Pulmonary artery endothelial cell (primary cell): ENCODE measurements at regions not wholly inside any gene's neighbourhood (a gene's known extent, or its start where the extent isn't known, plus 50 kb on each side); places are given as distances from the start of the nearest gene placed in this dataset.

Experiments
- DNase-seq: peaks from one replicate; pipeline ENCODE4 v3.0.0-alpha.2; 2011; ENCODE audit warnings: low read depth, low spot score

DNA sequence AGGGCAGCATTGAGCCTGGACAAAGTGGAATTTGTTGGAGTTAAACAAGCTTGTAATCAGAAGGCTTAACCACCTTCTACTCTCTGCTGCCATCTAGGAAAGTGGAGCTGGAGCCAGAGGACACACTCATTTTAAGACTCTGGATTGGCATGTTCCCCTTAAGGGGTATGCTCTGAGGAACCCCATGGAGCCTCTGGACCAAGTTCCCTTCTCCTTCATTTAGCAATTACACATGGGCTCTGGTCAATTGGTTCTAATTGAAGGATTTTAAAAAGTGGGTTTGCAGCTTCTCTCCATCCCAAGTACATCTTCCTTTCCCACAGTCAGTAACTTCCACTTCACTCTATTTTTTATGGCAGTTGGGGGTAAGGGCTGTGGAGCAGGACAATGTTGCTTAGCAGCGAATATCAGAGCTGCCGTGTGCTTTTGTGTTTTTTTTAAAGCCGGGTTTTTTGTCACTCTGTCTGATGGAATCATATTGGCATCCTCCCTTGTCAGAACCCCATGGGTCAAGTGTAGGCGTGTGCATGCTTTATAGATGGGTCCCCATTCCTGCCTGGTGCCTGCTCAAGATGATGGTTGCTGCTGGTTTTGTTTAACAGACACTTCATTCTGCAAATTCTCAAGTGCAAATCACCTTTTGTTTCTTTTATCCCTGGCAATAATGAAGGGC, 330.7 kb upstream of the ADAMTSL1 start:
- DNase-seq = no peak

DNA sequence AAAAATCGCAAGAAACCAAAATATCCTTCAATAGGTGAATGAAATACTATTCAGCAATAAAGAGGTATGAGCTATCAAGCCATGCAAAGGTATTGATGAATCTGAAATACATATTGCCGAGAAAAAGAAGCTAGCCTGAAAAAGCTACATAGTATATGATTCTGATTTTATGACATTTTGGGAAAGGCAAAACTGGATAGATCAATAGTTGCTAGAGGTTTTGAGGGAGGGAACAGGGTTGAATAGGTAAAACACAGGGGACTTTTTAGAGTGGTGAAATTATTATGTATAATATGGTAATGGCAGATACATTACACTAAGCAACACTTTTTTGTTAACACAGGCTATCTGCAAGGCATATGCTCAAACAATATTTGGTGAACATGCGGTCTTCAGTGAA, 327.6 kb upstream of the ADAMTSL1 start:
- DNase-seq = no peak

DNA sequence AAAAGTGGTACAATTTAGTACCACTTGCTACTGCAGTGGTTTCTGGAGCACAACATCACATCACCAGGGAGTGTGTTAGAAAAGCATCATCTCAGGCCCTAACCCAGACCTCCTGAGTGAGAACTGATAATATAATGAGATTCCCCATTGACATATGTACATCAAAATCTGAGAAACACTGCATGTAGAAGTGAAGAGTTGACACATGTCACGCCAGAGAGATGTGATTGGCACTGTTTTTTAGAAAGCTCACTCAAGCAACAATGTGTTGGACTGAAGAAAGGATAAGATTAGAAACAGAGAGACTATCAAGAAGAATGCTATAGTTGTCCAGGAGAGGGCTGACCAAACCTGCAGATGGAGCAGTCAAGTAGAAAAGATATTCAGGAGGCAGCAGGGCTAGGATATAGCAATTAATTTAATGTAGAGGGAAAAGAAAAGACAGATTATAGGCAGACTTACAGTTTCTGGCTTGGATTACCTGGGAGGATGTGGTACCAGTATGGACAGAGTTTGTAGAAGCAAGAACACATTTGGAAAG, 324.4 kb upstream of the ADAMTSL1 start:
- no peak for DNase-seq

DNA sequence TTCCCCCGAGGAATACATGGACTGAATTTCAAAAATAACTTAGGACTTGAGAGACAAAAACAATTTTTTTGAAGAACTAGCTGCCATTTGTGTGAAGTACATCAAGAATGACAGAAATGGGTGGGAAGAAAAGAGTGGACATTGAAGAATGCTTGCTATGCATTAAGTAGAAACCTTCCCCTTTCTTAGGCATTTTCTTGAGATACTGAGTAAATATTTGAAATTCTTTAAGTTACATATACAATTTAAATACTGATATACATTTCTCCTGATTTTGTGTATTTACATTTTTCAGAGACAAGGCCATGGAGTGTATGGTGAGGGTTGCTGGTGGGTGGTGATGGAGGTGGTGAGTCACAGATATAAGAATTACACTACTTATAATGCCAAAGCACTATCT, 319.3 kb upstream of the ADAMTSL1 start:
- DNase-seq = no peak

- no peak for DNase-seq
Observed at GRCh38 chr9:18159254-18159653, 314.7 kb upstream of the ADAMTSL1 start.

GRCh38 chr9:18163146-18163545, 310.8 kb upstream of the ADAMTSL1 start:
- DNase-seq = no peak

- no peak for DNase-seq
Observed at GRCh38 chr9:18167733-18168132, 306.2 kb upstream of the ADAMTSL1 start.

DNA sequence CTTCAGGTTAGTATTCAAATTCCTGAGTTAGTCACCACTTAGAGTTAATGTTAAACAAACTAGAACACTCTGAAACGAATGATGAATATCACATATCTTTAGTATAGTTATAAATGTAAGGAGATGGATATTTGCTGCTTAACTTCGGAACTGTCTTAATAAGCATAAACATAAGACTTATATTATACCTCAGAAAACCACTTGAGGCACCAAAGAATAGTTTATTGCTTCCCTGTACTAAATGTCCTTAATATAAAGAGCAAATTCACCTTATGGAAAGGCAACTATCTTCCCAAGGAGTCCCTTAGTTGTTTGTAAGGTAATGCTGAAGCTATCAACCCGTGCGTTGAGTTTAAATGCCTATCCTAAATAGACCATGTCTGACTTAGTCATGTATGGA, 300.0 kb upstream of the ADAMTSL1 start:
- no peak for DNase-seq

- no peak for DNase-seq
Observed at GRCh38 chr9:18182636-18183035, 291.3 kb upstream of the ADAMTSL1 start.

DNA sequence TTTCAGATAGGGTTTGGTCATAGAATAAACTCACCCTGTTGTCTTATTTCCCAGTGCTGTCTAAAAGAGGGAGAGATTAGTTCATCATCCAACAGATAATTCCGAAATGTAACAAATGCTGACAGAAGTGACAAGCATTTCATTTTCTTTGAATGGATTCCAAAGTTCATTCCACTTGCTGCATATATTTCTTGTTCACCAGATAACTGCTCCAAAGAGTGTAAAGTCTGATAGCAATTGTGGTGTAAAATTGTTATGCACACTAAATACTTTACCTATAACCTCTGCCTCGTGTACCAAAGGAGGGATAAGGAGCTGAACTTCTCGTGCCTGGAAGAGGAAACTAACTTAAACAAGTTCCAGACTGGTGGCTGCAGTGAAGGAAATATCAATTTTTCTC, 290.0 kb upstream of the ADAMTSL1 start:
- no peak for DNase-seq

GRCh38 chr9:18184401-18184800, 289.6 kb upstream of the ADAMTSL1 start:
- no peak for DNase-seq

- no peak for DNase-seq
Observed at GRCh38 chr9:18185196-18185595, 288.8 kb upstream of the ADAMTSL1 start.

DNA sequence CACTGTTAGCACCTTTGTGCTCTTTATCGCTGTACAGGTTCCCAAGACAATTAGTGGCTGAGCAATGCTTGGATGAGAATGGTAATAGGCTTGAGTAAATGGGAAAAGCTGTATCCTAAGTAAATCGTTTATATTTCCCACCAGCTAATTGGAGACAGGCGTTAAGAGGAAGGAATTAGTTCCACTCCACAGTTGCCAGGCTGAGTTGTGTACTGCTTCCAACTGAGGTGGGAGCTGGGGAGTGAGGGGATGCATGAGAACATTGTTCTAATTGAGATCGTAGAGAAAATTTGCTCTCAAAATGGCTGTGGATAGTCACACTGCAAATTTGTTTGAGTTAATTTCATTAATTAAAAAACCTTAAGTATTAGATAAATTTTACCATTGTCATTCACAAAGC, 285.0 kb upstream of the ADAMTSL1 start:
- DNase-seq = no peak

DNA sequence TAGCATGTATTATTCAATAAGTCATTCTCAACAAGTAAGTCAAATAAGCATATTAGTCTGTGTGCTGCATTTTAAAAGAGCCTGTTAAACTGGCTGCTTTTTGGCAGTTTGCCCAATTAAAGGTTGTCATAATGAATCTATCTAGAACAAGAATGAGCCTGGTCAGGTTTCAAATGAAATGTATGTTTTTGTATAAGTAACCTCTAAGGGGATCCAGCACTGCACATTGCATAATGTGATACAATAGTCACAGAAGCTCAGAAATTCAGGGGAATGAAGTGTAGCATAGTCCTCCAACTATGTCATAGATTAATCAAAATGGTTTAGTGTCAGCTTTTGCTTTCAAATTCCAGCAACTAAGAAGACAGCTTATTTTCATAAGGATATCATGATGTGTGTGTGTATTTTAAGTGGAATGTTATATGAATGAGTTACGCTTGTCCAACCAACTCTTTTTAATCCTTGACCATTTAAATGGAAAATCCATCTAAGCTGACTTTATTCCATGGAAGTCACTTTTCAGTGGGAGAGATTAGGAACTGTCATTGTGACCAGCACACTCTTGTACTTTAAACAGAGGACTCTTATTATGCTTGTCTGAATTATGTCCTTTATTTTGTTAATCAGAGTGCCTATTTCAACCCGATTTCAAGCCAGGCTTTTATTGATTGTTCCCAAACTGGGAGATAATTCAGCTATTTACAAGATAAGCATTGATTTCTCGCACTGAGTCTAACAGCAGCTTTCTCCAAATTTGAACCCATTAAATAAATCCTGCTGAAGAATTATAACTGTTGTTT, 283.9 kb upstream of the ADAMTSL1 start:
- DNase-seq = no peak

GRCh38 chr9:18190671-18191374, 283.1 kb upstream of the ADAMTSL1 start:
- no peak for DNase-seq

DNA sequence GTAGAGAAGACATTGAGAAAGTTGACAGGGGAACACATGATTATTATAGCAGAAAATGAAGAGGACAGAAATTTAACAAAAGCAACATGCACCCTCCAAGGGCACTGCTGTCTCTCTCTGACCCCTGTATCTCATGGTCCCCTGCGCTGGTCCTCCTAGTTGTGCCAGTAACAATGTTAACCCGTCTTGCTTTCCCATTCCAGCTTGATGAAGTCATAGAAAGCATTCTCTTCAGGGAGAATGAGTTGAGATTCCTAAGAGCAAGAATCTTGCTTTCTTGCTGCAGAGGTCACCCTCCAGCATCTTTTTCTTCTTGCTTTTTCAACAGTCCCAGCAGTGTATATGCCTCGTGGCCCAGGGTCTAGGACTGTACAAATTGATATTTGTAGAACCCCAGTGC, 279.6 kb upstream of the ADAMTSL1 start:
- no peak for DNase-seq

DNA sequence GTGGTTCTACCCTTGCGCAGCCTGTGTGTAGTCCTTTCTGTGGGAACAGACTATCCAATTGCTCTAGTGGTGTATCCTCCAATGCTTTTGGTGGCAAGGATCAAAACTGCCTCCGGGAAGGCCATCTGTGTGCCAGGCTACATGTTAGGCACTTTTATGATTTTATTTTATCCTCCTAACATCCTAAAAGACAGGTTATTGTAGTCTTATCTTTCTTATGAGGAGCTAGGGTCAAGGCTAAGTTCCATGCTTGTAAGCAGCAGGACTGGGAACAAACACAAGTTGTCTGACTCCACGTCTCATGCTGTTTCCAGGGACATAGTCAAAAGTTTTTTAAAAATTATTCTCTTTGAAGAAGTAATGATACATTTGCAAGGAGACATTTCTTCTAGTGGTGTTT, 278.7 kb upstream of the ADAMTSL1 start:
- DNase-seq = no peak

GRCh38 chr9:18202924-18203323, 271.0 kb upstream of the ADAMTSL1 start:
- no peak for DNase-seq

DNA sequence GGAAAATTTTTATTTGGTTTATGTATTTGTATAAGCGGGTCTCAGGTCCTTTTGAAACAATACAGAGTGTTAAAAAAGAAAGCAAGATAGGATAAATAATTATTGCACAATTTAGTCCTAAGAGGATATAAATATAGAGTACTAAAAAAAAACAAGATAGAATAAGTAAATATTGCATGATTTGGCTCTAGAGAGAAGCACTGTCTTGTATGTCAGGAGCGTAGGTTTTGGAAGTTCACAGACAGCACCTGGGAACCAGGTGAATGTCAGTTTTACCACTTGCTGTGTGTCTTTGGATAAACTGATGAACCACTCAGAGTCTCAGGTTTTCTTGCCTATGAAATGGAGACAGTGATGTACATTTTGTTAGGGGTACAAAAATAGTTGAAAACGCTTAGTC, 266.2 kb upstream of the ADAMTSL1 start:
- no peak for DNase-seq

GRCh38 chr9:18208166-18209059, 265.5 kb upstream of the ADAMTSL1 start:
- no peak for DNase-seq

GRCh38 chr9:18215626-18216025, 258.3 kb upstream of the ADAMTSL1 start:
- no peak for DNase-seq
